HG03520 (cell line): ENCODE measurements at regions not wholly inside any gene's neighbourhood (a gene's known extent, or its start where the extent isn't known, plus 50 kb on each side); places are given as distances from the start of the nearest gene placed in this dataset.

ENCODE experiments used
- ATAC-seq: cut with Tn5 transposase; IDR thresholded peaks from one replicate; pipeline ENCODE4 v1.9.1; 2021; ENCODE audit warnings: mild to moderate bottlenecking, moderate library complexity; ENCODE audit not compliant: unreplicated experiment

DNA sequence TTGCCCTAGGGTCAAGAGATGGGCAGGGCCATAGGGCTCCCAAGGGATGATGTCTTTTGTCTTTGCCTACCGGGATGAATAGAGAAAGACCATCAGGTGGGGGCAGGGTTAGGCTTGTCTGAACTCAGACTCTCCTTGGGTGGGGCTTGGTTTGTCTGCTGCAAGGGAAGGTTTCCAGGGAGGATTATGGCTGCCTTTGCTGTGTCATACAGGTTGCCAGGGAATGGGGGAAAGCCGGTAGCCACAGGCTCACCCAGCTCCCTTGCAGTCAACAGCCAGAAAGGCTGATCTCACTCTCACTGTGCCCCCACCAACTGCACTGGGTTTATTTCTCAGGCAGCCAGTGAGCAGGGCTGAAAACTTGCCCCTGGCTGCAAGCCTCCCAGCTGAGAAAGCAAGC lies 253.2 kb downstream of the POLR1F start:
- no peak for ATAC-seq

DNA sequence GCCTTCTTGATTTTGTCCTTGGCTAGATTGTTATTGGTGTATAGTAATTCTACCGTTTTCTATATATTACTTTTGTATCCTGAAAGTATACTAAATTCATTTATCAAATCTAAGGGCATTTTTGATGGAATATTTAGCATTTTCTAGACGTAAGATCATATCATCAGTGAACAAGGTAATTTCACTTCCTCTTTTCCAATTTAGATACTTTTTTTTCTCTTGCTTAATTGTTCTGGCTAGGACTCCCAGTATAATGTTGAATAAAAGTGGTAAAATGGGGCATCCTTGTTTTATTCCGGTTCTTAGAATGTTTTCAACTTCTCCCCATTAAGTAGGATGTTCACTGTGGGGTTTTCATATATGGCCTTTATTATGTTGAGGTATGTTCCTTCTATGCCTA lies 260.7 kb downstream of the POLR1F start:
- no peak for ATAC-seq

DNA sequence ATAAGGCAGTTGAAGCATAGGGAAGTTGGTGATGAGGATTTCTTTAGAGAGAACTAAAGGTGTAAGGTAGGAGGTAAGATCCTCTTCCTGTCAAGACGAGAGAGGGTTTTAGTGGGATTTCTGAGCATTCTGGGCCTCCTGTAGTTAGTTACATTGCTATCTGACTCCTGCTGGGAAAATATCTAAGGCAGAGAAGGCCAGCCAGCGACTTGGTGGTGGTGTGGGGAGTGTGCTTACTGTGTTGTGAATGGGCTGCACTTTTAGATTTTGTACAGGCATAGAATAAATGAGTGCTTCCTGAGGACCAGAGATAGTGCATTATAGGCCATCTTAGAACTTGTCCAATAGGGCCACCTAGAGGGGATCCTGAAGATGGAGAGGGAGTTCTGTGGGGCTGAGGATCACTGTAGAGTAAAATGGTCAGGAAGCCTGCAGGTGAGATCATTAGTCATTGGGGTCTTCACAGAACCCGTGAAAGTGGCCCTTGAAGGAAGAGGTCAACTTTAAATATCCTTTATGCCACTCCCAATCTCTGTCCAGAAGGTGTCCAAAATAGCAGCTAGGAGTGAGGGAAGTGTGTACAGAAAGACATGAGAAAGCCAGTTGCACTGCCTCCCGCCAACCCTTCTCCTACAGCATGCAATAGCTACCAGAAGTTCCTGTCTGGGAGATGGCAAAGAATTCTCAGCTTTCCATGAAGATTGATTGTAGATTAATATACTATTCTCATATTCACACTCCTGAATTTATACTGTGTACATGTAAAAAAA lies 266.6 kb downstream of the POLR1F start:
- ATAC-seq = no peak

DNA sequence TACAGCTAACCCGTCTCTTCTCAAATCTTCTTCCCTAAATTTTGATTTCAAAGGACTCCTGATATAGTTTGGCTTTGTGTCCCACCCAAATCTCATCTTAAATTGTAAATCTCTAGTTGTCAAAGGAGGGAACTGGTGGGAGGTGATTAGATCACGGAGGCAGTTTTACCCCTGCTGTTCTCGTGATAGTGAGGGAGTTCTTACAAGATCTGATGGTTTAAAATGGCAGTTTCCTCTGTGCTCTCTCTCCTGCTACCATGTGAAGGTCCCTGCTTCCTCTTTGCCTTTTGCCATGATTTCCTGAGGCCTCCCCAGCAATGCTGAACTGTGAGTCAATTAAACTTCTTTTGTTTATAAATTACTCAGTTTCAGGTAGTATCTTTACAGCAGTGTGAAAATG lies 269.3 kb downstream of the POLR1F start:
- ATAC-seq = no peak

DNA sequence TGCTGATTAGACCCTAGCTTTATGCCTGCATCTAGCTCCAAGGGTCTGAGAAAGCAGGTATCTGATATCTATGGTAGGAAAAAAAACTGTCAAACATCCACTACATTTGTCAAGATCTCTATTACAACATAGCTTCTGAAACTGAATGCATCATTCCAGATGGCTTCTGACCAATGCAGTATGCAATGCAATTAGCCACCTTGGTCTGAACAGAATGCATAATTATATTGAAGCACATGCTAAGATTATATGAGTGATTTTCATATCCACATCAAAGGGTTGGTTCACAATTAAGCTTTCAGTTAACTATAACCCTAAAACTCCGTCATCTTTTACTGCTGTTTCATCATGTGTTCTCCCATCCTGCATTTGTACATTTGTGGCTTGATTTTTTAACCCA lies 271.4 kb downstream of the POLR1F start:
- no peak for ATAC-seq

- no peak for ATAC-seq
Measured at GRCh38 chr7:19427944-19428343, 280.9 kb downstream of the POLR1F start.

DNA sequence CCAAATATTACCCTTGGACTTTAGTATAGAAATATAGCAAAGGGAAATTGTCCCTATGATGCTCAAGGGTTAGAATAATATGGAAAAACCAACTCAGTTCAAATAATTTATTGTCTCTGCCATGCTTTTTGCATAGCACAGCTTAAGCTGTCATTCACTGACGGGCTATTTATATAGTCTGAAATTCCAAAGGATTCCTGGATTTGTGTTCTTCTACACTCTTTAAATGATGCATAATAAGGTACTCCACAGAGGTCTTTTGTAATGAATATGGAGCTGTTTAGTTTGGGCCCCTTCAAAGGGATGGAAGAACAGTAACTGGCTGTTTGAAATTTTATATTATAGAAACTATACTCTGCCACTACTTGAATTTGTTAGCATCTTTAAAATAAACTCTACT lies 276.6 kb upstream of the FERD3L start:
- ATAC-seq = no peak

DNA sequence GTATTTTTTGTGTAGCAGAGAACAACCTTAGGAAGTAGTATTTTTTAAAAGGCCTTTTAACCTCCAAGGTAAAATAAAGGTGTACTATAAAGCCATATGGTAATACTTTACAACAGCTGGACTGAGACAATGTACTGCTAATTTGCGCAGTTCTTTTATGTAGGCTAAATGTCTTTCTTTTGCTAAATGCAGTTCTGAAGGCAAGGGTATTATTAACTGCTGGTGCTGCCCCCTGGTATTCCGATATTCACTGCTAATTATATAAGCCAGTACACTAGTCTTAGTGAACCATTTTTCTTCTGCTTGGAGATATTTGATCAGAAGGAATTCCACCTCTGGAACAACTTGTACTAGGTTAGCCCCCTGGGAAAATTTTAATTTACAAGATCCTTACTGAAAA lies 272.0 kb upstream of the FERD3L start:
- no peak for ATAC-seq

GRCh38 chr7:19415123-19415522 lies 269.9 kb upstream of the FERD3L start:
- no peak for ATAC-seq

DNA sequence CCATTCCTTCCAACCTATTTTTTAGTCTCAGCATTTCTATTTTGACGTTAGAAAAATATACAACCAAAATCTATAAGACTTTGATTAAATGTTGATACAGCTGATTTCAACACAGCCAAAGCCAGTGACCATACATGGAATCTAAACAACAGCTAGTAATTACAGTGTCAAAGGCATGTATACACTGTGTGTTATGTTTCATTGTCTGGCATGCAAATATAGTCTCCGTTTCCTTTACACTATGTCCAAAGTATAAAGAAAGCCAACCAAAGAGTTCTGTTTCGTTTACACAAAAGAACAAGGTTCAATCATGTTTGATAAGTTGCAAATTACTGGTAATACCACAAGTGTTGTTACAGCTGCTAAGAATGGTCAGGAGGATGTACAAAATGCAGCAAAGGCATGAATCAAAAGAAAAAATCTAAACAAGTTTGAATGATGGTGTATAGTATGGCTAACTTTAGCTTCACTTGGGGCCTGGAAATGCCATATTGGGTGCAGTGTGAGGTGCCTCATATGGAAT lies 268.3 kb upstream of the FERD3L start:
- ATAC-seq = no peak

DNA sequence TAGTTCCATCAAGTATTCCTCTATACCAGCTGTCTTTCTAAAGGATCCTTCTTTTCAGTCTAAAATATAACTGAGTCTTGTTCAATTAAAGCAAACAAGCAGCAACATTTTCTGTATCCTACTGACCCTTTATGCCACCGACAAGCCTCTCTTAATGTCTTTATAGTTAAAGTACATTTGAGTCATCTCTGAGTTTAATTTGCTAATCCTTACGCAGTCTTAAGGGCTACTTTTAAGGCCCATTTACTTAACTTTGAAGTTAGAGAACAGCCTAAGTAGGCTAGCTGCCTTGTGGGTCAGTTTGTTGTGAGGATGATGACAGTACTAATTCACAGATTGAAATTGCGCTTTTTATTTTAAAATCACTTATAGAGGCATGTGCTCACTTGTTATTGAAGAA lies 265.5 kb upstream of the FERD3L start:
- ATAC-seq = no peak

DNA sequence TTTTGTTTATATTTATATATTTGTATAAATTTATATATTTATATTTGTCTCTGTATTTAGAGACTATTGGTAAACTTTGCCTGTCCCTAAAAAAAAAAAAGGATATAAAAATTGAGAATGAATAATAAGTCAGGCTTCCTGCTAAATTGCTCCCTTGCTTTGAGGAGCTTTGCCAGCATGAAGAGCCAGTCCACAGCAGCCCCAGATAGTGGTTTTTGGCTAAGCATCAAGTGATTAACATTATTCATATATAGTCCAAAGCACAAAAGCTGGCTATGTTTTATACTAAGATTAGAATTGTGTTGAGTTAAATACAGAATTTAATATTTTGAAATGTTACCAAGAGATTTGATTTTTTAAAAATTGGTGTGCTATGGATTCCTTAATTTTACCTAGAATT lies 264.9 kb upstream of the FERD3L start:
- no peak for ATAC-seq

- ATAC-seq = no peak
Measured at GRCh38 chr7:19408706-19409220, 263.5 kb upstream of the FERD3L start.

- no peak for ATAC-seq
Measured at GRCh38 chr7:19407270-19407669, 262.0 kb upstream of the FERD3L start.

DNA sequence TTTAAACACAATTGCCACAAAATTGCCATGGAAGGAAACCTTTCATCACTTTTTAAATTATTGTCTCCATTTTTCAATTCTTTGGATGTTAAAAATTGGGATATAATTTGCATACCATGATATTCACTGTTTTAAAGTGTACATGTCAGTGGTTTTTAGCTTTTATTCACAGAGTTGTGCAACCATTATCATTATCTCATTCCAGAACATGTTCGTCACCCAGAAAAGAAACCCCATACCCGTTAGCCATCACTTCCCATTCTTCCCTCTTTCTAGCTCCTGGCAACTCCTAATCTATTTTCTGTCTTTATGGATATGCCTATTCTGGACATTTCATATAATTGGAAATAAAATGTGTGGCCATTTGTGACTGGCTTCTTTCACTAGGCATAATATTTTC lies 260.3 kb upstream of the FERD3L start:
- no peak for ATAC-seq

DNA sequence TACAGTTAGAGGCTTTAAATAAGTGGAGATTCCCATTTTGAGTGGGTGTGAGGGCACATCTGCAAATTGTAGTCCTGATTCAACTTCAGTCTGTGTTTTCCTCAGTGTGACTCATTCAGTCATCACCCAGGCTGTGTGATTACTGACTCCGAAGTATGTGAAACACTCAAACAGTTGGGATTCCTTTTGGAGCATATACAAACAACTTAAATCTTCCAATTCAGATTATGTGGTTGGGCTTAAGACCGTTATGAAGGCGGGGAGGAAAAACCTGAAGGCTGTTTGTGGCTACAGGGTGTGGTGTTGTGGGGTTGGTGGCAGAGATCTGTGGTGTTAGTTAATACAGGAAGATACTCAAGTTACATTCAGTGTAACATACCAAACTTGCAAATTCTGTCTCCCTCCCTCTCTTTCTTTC lies 259.7 kb upstream of the FERD3L start:
- ATAC-seq = no peak

- no peak for ATAC-seq
Measured at GRCh38 chr7:19403691-19404090, 258.5 kb upstream of the FERD3L start.

GRCh38 chr7:19401461-19401860 lies 256.2 kb upstream of the FERD3L start:
- ATAC-seq = no peak

DNA sequence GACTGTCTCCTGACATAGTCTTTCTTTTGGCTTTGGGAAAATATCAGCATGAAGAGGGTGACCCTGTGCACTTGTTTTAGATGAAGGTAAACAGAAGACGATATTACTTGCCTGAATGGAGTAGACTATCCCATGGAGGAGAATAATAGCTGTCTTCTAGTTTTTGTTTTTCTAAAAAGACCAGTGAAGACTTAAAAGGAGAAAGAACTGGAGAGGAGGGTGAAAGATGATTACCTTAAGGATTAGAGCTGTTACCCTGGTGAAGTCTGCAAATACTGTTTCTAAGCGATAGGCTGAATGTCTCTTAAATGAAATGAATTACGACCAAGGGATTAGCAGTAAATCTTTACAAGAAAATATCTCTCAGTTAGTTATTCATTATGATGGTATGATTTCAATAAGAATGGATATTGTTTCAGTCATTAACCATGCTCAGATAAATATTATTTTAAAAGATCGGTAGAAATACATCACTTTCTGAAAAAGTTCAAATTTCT lies 255.6 kb upstream of the FERD3L start:
- no peak for ATAC-seq

DNA sequence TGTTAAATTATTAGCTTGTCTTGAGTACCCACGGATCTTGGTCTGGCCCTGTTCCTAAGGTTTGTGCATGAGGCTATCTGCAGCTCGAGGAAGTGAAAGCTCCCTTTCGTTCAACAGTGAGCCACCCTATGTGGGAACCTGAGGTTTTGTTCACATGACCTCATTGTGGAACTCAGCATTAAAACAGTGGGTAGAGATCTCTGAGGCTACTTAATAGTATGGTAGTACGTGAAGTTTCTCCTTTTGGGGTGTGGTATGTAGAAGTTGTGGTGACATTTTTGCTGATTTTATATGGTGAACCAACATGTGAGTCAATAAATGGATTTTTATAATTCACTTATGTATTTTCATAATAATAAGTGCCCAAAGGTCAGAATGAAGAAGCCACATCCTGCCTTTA lies 252.7 kb upstream of the FERD3L start:
- no peak for ATAC-seq

- ATAC-seq = no peak
Measured at GRCh38 chr7:19392246-19392645, 247.0 kb upstream of the FERD3L start.

DNA sequence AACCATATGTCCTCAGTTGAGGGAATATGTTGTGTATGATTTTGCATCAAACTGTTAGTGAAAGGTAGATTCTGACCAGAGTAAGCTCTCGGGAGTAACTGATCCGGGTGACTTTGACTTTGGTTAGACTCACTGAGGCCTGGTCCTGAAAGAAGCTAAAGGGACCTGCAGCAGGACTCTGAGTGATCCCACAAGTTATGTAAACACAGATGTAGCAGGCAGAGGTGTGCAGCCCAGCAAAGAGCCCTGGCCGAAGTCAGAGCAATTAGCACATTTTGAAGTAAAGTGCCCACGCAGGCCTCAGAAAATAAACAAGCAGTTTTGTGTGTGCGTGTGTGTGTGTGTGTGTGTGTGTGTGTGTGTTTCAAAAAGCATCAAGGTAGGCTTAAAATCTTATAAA lies 245.6 kb upstream of the FERD3L start:
- ATAC-seq = no peak

- ATAC-seq = no peak
Measured at GRCh38 chr7:19381321-19381720, 236.1 kb upstream of the FERD3L start.
